Tibial artery (tissue), 4 donors: ENCODE measurements at regions not wholly inside any gene's neighbourhood (a gene's known extent, or its start where the extent isn't known, plus 50 kb on each side); places are given as distances from the start of the nearest gene placed in this dataset.
A peak's percentile ranks its signal among the peaks of the same experiment; 100 is the strongest.

Experiments
- DNase-seq, 2 donors: peaks; one replicate each; pipeline ENCODE4 v3.0.0-alpha.2; 2019
- H3K27ac ChIP-seq, 2 donors: fragments of 200-600 bp; sonication (generic) in 1 of 2; 1 replicate in 1 of 2; 2 replicates in 1 of 2; pipeline ENCODE4 v1.5.1; 2018 to 2019; ENCODE audit warnings: mild to moderate bottlenecking in 1 of 2
- H3K27me3 ChIP-seq, 2 donors: fragments of 200-600 bp; sonication (generic) in 1 of 2; one replicate each; pipeline versions ENCODE4 v1.5.1 to v1.6.0; 2016 to 2019
- H3K36me3 ChIP-seq, 3 donors: fragments of 200-600 bp; sonication (generic) in 2 of 3; one replicate each; pipeline ENCODE4 v1.5.1; 2016 to 2019; ENCODE audit warnings: mild to moderate bottlenecking in 2 of 3
- H3K4me1 ChIP-seq, 4 donors: fragments of 200-600 bp; sonication (generic) in 2 of 4; 1 replicate in 3 of 4; 2 replicates in 1 of 4; pipeline ENCODE4 v1.5.1; 2016 to 2019
- H3K4me3 ChIP-seq, 2 donors: fragments of 200-600 bp; sonication (generic) in 1 of 2; 1 replicate in 1 of 2; 2 replicates in 1 of 2; pipeline ENCODE4 v1.5.1; 2018 to 2019; ENCODE audit warnings: mild to moderate bottlenecking in 2 of 2
- H3K9me3 ChIP-seq, 3 donors: fragments of 200-600 bp; sonication (generic) in 1 of 3; one replicate each; pipeline ENCODE4 v1.5.1; 2016 to 2019
- CTCF ChIP-seq, 2 experiments: fragments of 200-600 bp in 1 of 2; fragments of 450-650 bp in 1 of 2; IDR thresholded peaks; one replicate each; pipeline ENCODE4 v1.5.1; 2017 to 2019; ENCODE audit warnings: antibody characterized with exemption in 2 of 2, mild to moderate bottlenecking in 1 of 2, moderate library complexity in 1 of 2
- intact Hi-C: fragments of 100-400 bp; cut with DNase I; formaldehyde crosslinking; loops from one replicate; pipeline ENCODE4 v1.15.0; 2023; ENCODE audit warnings: low total_unique reads

GRCh38 chr14:51335531-51335930, 95.5 kb downstream of the TMX1 start:
- peak; percentile 58 to 70 for DNase-seq
- H3K36me3 ChIP-seq: no peaks in the 10 kb centered on the region
- H3K27me3 ChIP-seq: no peaks in the 10 kb centered on the region
- TF ChIP-seq CTCF (IDR thresholded peaks at IDR 0.05): no peak
- H3K4me1 ChIP-seq: peaks cover 3 to 27% (median 18%) of the 10 kb centered on the region in 4 donors
- intact Hi-C loops: no loop called here
- H3K4me3 ChIP-seq: no peak overlapping the region
- H3K27ac ChIP-seq: no peak overlapping the region
- H3K9me3 ChIP-seq: no peaks in the 10 kb centered on the region

GRCh38 chr14:51335961-51336723, 96.1 kb downstream of the TMX1 start:
- no peaks in the 10 kb centered on the region for H3K36me3 ChIP-seq
- H3K27me3 ChIP-seq: no peaks in the 10 kb centered on the region
- intact Hi-C loops: no loop called here
- no peak for DNase-seq
- no peak overlapping the region for H3K27ac ChIP-seq
- no peak for TF ChIP-seq CTCF (IDR thresholded peaks at IDR 0.05)
- no peaks in the 10 kb centered on the region for H3K9me3 ChIP-seq
- peaks cover 3 to 27% (median 18%) of the 10 kb centered on the region in 4 donors for H3K4me1 ChIP-seq
- no peak overlapping the region for H3K4me3 ChIP-seq

GRCh38 chr14:51336734-51337133, 96.7 kb downstream of the TMX1 start:
- TF ChIP-seq CTCF (IDR thresholded peaks at IDR 0.05): no peak
- no peaks in the 10 kb centered on the region for H3K9me3 ChIP-seq
- no peak overlapping the region for H3K27ac ChIP-seq
- no peak for DNase-seq
- intact Hi-C loops: no loop called here
- no peak overlapping the region for H3K4me3 ChIP-seq
- H3K27me3 ChIP-seq: no peaks in the 10 kb centered on the region
- peaks cover 3 to 27% (median 18%) of the 10 kb centered on the region in 4 donors for H3K4me1 ChIP-seq
- H3K36me3 ChIP-seq: no peaks in the 10 kb centered on the region

- Histone ChIP-seq H3K36me3 (no peaks in the 10 kb centered on the region), H3K4me3 (no peak overlapping the region), H3K27me3 (no peaks in the 10 kb centered on the region), H3K9me3 (no peaks in the 10 kb centered on the region), H3K27ac (no peak overlapping the region), H3K4me1 (peaks cover 3 to 27% (median 18%) of the 10 kb centered on the region in 4 donors)
- no peak for TF ChIP-seq CTCF (IDR thresholded peaks at IDR 0.05)
- DNase-seq: no peak
- intact Hi-C loops: no loop called here
Measured at GRCh38 chr14:51337520-51337919, 97.5 kb downstream of the TMX1 start.

- no peaks in the 10 kb centered on the region for H3K9me3 ChIP-seq
- H3K27ac ChIP-seq: no peak overlapping the region
- H3K4me1 ChIP-seq: peaks cover 0 to 10% (median 0%) of the 10 kb centered on the region in 4 donors
- no peaks in the 10 kb centered on the region for H3K27me3 ChIP-seq
- no peak overlapping the region for H3K4me3 ChIP-seq
- intact Hi-C loops: no loop called here
- no peak for TF ChIP-seq CTCF (IDR thresholded peaks at IDR 0.05)
- no peak for DNase-seq
- no peaks in the 10 kb centered on the region for H3K36me3 ChIP-seq
Measured at GRCh38 chr14:51341338-51341737, 101.3 kb downstream of the TMX1 start.
